ENCODE measurements at regions not wholly inside any gene's neighbourhood (a gene's known extent, or its start where the extent isn't known, plus 50 kb on each side); places are given as distances from the start of the nearest gene placed in this dataset.
A peak's percentile ranks its signal among the peaks of the same experiment; 100 is the strongest.

DNA sequence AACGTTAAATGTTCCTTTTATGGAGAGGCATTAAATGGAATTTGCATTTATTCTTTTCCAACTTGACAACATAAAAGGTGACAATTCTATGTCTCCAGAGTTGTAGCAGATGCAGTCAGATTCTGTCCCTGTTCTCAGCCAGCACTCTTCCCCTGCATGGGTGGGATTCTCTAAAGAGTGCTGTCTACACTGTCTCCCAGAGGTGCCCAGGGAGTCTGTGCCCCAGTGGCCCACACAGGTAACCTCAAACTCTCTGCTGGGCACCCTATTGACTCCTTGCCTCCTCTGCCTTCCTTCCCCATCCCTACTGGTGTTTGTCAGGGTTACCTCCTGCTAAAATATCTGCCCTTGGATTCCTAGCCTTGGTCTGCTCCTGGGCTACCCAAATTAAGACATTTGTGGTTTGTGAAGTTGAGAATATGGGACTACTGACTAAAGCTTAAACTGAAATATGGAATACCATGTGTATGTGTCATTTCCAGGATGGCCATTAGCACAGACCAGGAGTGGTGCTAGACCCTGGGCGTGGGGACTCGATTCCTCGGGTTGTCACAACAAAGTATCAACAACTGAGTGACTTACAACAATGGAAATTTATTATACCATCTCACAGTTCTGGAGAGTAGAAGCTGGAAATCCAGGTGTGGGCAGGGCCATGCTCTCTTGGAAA is 284.7 kb downstream of the CDH26 start:
- no peak overlapping the region for H2BK12ac ChIP-seq (ENCODE audit: low read length)
- H2AK5ac ChIP-seq (ENCODE audit: low read depth, low read length), result no peak overlapping the region
- no peak overlapping the region for H3K9ac ChIP-seq (ENCODE audit: low read depth, low read length, poor library complexity)
- WGBS, 2 donors (ENCODE audit: extremely low coverage in 2 of 2, insufficient read length in 2 of 2, insufficient replicate concordance in 1 of 2), result no CpG with 5 or more reads among the region's 4 CpGs
- H3K9me3 ChIP-seq (replicated peaks in 1 of 2; ENCODE audit: control insufficient read depth in 2 of 2, insufficient read depth in 1 of 2, low read depth in 1 of 2, low read length in 2 of 2), result no peaks in the 10 kb centered on the region
- no peak overlapping the region for H3K23ac ChIP-seq (ENCODE audit: low read depth, low read length, poor library complexity)
- no peak overlapping the region for H2AFZ ChIP-seq (ENCODE audit: low read length)
- no peak overlapping the region for H3K4me3 ChIP-seq (ENCODE audit: low read length in 2 of 2)
- H3K4me2 ChIP-seq (ENCODE audit: insufficient read depth, low read length, poor library complexity, severe bottlenecking), result no peak overlapping the region
- H3K4ac ChIP-seq (ENCODE audit: low read length), result no peak overlapping the region
- H4K8ac ChIP-seq (ENCODE audit: low read depth, low read length), result no peak overlapping the region
- no peak for DNase-seq (ENCODE audit: low spot score)
- H2BK120ac ChIP-seq (ENCODE audit: low read depth, low read length), result no peak overlapping the region
- no peaks in the 10 kb centered on the region for H3K36me3 ChIP-seq (replicated peaks in 1 of 2; ENCODE audit: control insufficient read depth in 2 of 2, insufficient read depth in 2 of 2, low read length in 2 of 2)
- H3K27me3 ChIP-seq (ENCODE audit: control insufficient read depth in 3 of 3, insufficient read depth in 3 of 3, low read depth in 1 of 3, low read length in 3 of 3), result peaks cover 0 to 8% (median 2%) of the 10 kb centered on the region in 3 experiments
- H3K27ac ChIP-seq (replicated peaks; ENCODE audit: low read length), result no peak overlapping the region
- H2BK15ac ChIP-seq (ENCODE audit: low read length), result no peak overlapping the region
- no peaks in the 10 kb centered on the region for H3K79me1 ChIP-seq (ENCODE audit: low read depth, low read length)
- no peak overlapping the region for H3K14ac ChIP-seq (ENCODE audit: low read length)
- H3K18ac ChIP-seq (ENCODE audit: low read length), result no peak overlapping the region
- H2BK5ac ChIP-seq (ENCODE audit: low read length), result no peak overlapping the region
- no peak overlapping the region for H4K91ac ChIP-seq (ENCODE audit: low read depth, low read length, poor library complexity)
- H3K4me1 ChIP-seq (ENCODE audit: control insufficient read depth in 2 of 2, insufficient read depth in 1 of 2, low read depth in 1 of 2, low read length in 2 of 2), result peaks cover 0 to 4% of the 10 kb centered on the region in 2 donors

DNA sequence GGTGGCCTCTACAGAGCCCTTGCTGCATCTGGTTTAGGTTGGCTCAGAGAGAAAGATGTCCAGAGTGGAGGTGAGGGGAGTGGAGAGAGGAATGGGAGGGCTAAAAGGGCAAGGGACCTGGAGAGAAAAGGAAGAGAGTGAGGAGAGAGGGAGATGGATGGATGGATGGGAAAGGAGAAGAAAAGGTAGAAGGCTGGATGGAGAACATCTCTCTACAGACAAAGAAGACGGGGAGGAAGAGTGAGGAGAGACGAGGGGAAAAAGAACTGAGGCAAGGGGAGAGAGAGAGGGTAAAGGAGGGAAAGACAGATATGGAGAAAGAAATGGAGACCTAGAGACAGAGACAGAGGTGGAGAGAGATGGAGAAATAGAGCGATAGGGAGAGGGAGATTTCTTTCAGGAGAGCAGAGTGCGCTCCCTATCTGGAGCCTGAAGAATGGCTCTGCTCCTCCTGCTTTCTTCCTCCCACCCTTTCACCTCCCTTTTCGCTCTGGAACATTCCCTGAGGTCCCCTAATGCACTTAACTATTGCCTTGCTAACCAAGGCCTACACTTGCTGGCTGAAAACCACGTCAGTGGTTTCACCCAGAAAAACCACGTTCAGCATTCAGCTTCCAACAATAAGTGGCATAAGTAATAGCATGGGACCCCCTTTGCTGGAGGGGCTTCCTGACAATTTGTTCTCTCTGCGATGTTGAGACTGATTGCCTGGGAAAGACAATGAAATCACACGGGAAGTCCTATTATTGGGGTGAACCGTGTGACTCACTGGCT is 286.3 kb downstream of the CDH26 start:
- no peak for DNase-seq (ENCODE audit: low spot score)
- no peak overlapping the region for H4K8ac ChIP-seq (ENCODE audit: low read depth, low read length)
- H3K9ac ChIP-seq (ENCODE audit: low read depth, low read length, poor library complexity), result no peak overlapping the region
- H4K91ac ChIP-seq (ENCODE audit: low read depth, low read length, poor library complexity), result no peak overlapping the region
- no peak overlapping the region for H3K23ac ChIP-seq (ENCODE audit: low read depth, low read length, poor library complexity)
- no peak overlapping the region for H3K4ac ChIP-seq (ENCODE audit: low read length)
- no peak overlapping the region for H2BK5ac ChIP-seq (ENCODE audit: low read length)
- WGBS, 2 donors (ENCODE audit: extremely low coverage in 2 of 2, insufficient read length in 2 of 2, insufficient replicate concordance in 1 of 2), result no CpG with 5 or more reads among the region's 10 CpGs
- no peaks in the 10 kb centered on the region for H3K36me3 ChIP-seq (replicated peaks in 1 of 2; ENCODE audit: control insufficient read depth in 2 of 2, insufficient read depth in 2 of 2, low read length in 2 of 2)
- no peak overlapping the region for H2AK5ac ChIP-seq (ENCODE audit: low read depth, low read length)
- H2AFZ ChIP-seq (ENCODE audit: low read length), result no peak overlapping the region
- no peak overlapping the region for H2BK12ac ChIP-seq (ENCODE audit: low read length)
- H3K9me3 ChIP-seq (replicated peaks in 1 of 2; ENCODE audit: control insufficient read depth in 2 of 2, insufficient read depth in 1 of 2, low read depth in 1 of 2, low read length in 2 of 2), result no peaks in the 10 kb centered on the region
- no peak overlapping the region for H3K4me2 ChIP-seq (ENCODE audit: insufficient read depth, low read length, poor library complexity, severe bottlenecking)
- H3K14ac ChIP-seq (ENCODE audit: low read length), result no peak overlapping the region
- H3K4me1 ChIP-seq (ENCODE audit: control insufficient read depth in 2 of 2, insufficient read depth in 1 of 2, low read depth in 1 of 2, low read length in 2 of 2), result peaks cover 0 to 4% of the 10 kb centered on the region in 2 donors
- H3K27ac ChIP-seq (replicated peaks; ENCODE audit: low read length), result no peak overlapping the region
- H2BK15ac ChIP-seq (ENCODE audit: low read length), result no peak overlapping the region
- no peaks in the 10 kb centered on the region for H3K79me1 ChIP-seq (ENCODE audit: low read depth, low read length)
- H3K27me3 ChIP-seq (ENCODE audit: control insufficient read depth in 3 of 3, insufficient read depth in 3 of 3, low read depth in 1 of 3, low read length in 3 of 3), result peaks cover 0 to 2% (median 0%) of the 10 kb centered on the region in 3 experiments
- no peak overlapping the region for H3K18ac ChIP-seq (ENCODE audit: low read length)
- H3K4me3 ChIP-seq (ENCODE audit: low read length in 2 of 2), result no peak overlapping the region
- no peak overlapping the region for H2BK120ac ChIP-seq (ENCODE audit: low read depth, low read length)

DNA sequence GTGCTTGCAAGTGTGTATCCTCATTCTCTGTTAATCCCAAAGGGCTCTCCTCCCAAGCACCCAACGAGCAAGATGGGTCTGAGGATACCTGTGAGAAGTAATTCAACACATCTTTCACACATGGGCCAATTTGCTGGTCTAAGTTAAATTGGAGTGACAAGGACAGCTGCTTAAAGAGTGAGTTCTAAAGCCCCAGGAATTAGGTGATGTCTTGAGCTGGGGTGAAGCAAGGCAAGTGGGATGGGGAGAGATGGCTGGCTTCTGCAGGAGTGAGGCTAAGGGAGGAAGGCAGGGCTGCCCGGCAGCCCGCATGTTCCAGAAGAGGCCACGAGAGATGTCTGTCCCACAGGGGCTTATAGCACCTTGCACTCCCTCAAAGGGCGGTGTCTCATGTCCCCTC is 288.5 kb downstream of the CDH26 start:
- Histone ChIP-seq H2BK5ac (ENCODE audit: low read length) (no peak overlapping the region), H3K4me3 (ENCODE audit: low read length in 2 of 2) (no peak overlapping the region), H3K23ac (ENCODE audit: low read depth, low read length, poor library complexity) (no peak overlapping the region), H2BK15ac (ENCODE audit: low read length) (no peak overlapping the region), H3K14ac (ENCODE audit: low read length) (no peak overlapping the region), H4K8ac (ENCODE audit: low read depth, low read length) (no peak overlapping the region), H3K79me1 (ENCODE audit: low read depth, low read length) (no peaks in the 10 kb centered on the region), H4K91ac (ENCODE audit: low read depth, low read length, poor library complexity) (no peak overlapping the region), H3K27me3 (ENCODE audit: control insufficient read depth in 3 of 3, insufficient read depth in 3 of 3, low read depth in 1 of 3, low read length in 3 of 3) (no peaks in the 10 kb centered on the region), H3K9ac (ENCODE audit: low read depth, low read length, poor library complexity) (no peak overlapping the region), H3K36me3 (replicated peaks in 1 of 2; ENCODE audit: control insufficient read depth in 2 of 2, insufficient read depth in 2 of 2, low read length in 2 of 2) (no peaks in the 10 kb centered on the region), H3K4me1 (ENCODE audit: control insufficient read depth in 2 of 2, insufficient read depth in 1 of 2, low read depth in 1 of 2, low read length in 2 of 2) (no peaks in the 10 kb centered on the region), H2BK12ac (ENCODE audit: low read length) (no peak overlapping the region), H2AFZ (ENCODE audit: low read length) (no peak overlapping the region), H3K18ac (ENCODE audit: low read length) (no peak overlapping the region), H3K4ac (ENCODE audit: low read length) (no peak overlapping the region), H2BK120ac (ENCODE audit: low read depth, low read length) (no peak overlapping the region), H2AK5ac (ENCODE audit: low read depth, low read length) (peak overlapping the region; percentile 31), H3K27ac (replicated peaks; ENCODE audit: low read length) (no peak overlapping the region), H3K4me2 (ENCODE audit: insufficient read depth, low read length, poor library complexity, severe bottlenecking) (no peak overlapping the region), H3K9me3 (replicated peaks in 1 of 2; ENCODE audit: control insufficient read depth in 2 of 2, insufficient read depth in 1 of 2, low read depth in 1 of 2, low read length in 2 of 2) (no peaks in the 10 kb centered on the region)
- no peak for DNase-seq (ENCODE audit: low spot score)
- no CpG with 5 or more reads among the region's 5 CpGs for WGBS, 2 donors (ENCODE audit: extremely low coverage in 2 of 2, insufficient read length in 2 of 2, insufficient replicate concordance in 1 of 2)

DNA sequence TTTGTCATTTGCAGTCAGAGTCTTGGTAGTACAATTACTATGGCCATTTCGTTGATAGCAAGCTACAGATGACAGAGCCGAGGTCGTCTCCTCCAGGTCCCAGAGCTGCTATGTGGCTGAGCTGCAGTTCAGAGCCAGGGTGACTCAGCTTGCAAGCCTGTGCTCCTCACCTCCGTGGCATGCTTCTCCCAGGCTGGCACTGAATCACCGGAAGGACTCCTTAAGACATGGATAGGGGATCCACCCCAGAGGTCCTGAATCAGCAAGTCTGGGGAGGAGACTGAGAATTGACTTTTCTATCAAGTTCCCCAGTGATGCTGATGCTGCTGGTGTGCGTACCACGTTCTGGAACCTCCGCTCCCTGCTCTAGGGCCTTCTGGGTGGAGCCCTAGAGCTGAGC is 291.2 kb downstream of the CDH26 start:
- Histone ChIP-seq H3K4ac (ENCODE audit: low read length) (no peak overlapping the region), H3K18ac (ENCODE audit: low read length) (no peak overlapping the region), H2BK12ac (ENCODE audit: low read length) (no peak overlapping the region), H3K14ac (ENCODE audit: low read length) (no peak overlapping the region), H2AK5ac (ENCODE audit: low read depth, low read length) (no peak overlapping the region), H2BK120ac (ENCODE audit: low read depth, low read length) (no peak overlapping the region), H2BK5ac (ENCODE audit: low read length) (no peak overlapping the region), H3K4me3 (ENCODE audit: low read length in 2 of 2) (no peak overlapping the region), H3K9ac (ENCODE audit: low read depth, low read length, poor library complexity) (no peak overlapping the region), H3K23ac (ENCODE audit: low read depth, low read length, poor library complexity) (no peak overlapping the region), H3K27me3 (ENCODE audit: control insufficient read depth in 3 of 3, insufficient read depth in 3 of 3, low read depth in 1 of 3, low read length in 3 of 3) (no peaks in the 10 kb centered on the region), H3K4me2 (ENCODE audit: insufficient read depth, low read length, poor library complexity, severe bottlenecking) (no peak overlapping the region), H2AFZ (ENCODE audit: low read length) (no peak overlapping the region), H3K27ac (replicated peaks; ENCODE audit: low read length) (no peak overlapping the region), H3K36me3 (replicated peaks in 1 of 2; ENCODE audit: control insufficient read depth in 2 of 2, insufficient read depth in 2 of 2, low read length in 2 of 2) (no peaks in the 10 kb centered on the region), H3K4me1 (ENCODE audit: control insufficient read depth in 2 of 2, insufficient read depth in 1 of 2, low read depth in 1 of 2, low read length in 2 of 2) (no peaks in the 10 kb centered on the region), H3K79me1 (ENCODE audit: low read depth, low read length) (no peaks in the 10 kb centered on the region), H2BK15ac (ENCODE audit: low read length) (no peak overlapping the region), H4K91ac (ENCODE audit: low read depth, low read length, poor library complexity) (no peak overlapping the region), H3K9me3 (replicated peaks in 1 of 2; ENCODE audit: control insufficient read depth in 2 of 2, insufficient read depth in 1 of 2, low read depth in 1 of 2, low read length in 2 of 2) (no peaks in the 10 kb centered on the region), H4K8ac (ENCODE audit: low read depth, low read length) (no peak overlapping the region)
- WGBS, 2 donors (ENCODE audit: extremely low coverage in 2 of 2, insufficient read length in 2 of 2, insufficient replicate concordance in 1 of 2), result no CpG with 5 or more reads among the region's 8 CpGs
- DNase-seq (ENCODE audit: low spot score), result no peak

Data from neuronal stem cell (in vitro differentiated cells).